Adipocyte (in vitro differentiated cells): ENCODE measurements at regions not wholly inside any gene's neighbourhood (a gene's known extent, or its start where the extent isn't known, plus 50 kb on each side); places are given as distances from the start of the nearest gene placed in this dataset.

ENCODE experiments used
- DNase-seq: peaks from one replicate; pipeline ENCODE4 v3.0.0-alpha.2; 2015; ENCODE audit warnings: low read depth
- H3K27me3 ChIP-seq: replicated peaks from 2 replicates; pipeline ENCODE4 v1.7.0; 2013; ENCODE audit warnings: mild to moderate bottlenecking, low read length, moderate library complexity; ENCODE audit not compliant: control insufficient read depth, insufficient read depth
- H3K36me3 ChIP-seq: 2 replicates; pipeline ENCODE4 v1.7.0; 2013; ENCODE audit warnings: low read length, mild to moderate bottlenecking, moderate library complexity; ENCODE audit not compliant: control insufficient read depth, insufficient read depth, severe bottlenecking
- H3K4me1 ChIP-seq: 2 replicates; pipeline ENCODE4 v1.7.0; 2013; ENCODE audit warnings: mild to moderate bottlenecking, low read length, moderate library complexity; ENCODE audit not compliant: control insufficient read depth, insufficient read depth
- H3K4me3 ChIP-seq: 2 replicates; pipeline ENCODE4 v1.7.0; 2013; ENCODE audit warnings: mild to moderate bottlenecking, low read length, moderate library complexity
- H3K9ac ChIP-seq: 2 replicates; pipeline ENCODE4 v1.7.0; 2013; ENCODE audit warnings: mild to moderate bottlenecking, low read length, moderate library complexity
- H3K9me3 ChIP-seq: 2 replicates; pipeline ENCODE4 v1.7.0; 2013; ENCODE audit warnings: mild to moderate bottlenecking, low read length, moderate library complexity; ENCODE audit not compliant: control insufficient read depth

DNA sequence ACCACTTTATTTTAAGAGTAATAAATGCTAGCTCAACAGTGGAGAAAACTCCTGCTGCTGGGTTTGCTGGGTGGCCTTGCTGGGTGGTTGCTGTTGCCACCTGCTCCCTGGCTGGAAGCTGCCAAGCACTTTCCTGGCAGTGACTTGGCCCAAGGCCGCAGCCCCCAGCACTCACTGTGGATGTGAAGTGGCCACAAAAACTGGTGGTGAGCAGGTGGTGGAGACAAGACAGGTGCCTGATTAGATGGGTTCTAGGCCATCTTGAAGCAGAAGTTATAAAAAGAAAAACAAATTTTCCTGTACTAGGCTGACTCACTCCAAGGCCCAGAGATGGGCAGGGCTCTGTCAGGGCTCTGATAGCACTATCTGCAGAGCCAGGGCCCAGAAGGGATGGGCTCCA lies 224.7 kb upstream of the NLRP1 start:
- no peak for DNase-seq

DNA sequence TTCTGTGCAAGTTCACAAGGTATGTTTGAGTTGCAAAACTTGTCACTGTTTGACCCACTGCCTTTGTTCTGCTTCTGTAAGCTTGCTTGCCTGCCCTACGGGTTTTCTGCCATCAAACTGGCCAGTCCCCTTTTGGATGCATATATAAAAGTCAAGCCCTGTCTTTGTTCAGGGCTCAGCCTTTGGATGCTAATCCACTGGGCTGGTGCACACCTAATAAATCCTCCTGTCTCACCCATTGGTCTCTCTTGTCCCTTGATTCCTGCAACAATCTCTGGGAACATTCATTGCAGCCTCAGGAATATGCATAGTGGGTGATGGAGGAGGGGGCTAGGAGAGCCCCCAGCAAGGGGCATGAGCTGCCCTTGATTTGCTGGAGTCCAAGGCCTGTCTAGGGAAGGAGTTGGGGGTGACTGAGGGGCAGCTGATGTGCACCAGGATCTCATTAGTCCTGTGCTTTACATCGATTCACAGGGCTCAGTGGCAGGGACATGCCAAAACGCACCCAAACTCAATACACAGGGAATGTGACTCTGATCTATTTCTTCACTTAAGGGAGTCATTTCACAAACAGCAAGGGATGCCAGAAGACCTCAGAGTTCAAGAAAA lies 225.4 kb upstream of the NLRP1 start:
- Histone ChIP-seq H3K9me3 (peaks cover 38% of the 10 kb centered on the region), H3K4me3 (no peak overlapping the region), H3K27me3 (peaks cover 10% of the 10 kb centered on the region), H3K36me3 (no peaks in the 10 kb centered on the region), H3K4me1 (no peaks in the 10 kb centered on the region), H3K9ac (no peak overlapping the region)
- no peak for DNase-seq

More for the DNA sequence above, 224.7 kb upstream of the NLRP1 start:
- Histone ChIP-seq H3K4me3 (no peak overlapping the region), H3K27me3 (peaks cover 10% of the 10 kb centered on the region), H3K36me3 (no peaks in the 10 kb centered on the region), H3K9me3 (peaks cover 38% of the 10 kb centered on the region), H3K9ac (no peak overlapping the region), H3K4me1 (no peaks in the 10 kb centered on the region)

DNA sequence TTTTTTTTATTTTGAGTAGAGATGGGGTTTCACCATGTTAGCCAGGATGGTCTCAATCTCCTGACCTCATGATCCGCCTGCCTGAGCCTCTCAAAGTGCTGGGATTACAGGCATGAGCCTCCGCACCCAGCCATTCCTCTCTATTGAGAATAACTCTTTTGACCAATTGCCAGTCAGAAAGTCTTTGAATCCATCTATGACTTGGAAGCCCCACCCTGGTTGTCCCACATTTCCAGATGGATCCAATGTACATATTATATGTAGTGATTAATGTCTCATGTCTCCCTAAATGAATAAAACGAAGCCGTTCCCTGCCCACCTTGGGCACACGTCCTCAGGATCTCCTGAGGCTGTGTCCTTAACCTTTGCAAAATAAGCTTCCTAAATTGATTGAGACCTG lies 228.3 kb upstream of the NLRP1 start:
- no peak overlapping the region for H3K4me3 ChIP-seq
- H3K36me3 ChIP-seq = no peaks in the 10 kb centered on the region
- peaks cover 28% of the 10 kb centered on the region for H3K27me3 ChIP-seq
- H3K4me1 ChIP-seq = no peaks in the 10 kb centered on the region
- H3K9me3 ChIP-seq = peaks cover 38% of the 10 kb centered on the region
- H3K9ac ChIP-seq = no peak overlapping the region
- DNase-seq = no peak

DNA sequence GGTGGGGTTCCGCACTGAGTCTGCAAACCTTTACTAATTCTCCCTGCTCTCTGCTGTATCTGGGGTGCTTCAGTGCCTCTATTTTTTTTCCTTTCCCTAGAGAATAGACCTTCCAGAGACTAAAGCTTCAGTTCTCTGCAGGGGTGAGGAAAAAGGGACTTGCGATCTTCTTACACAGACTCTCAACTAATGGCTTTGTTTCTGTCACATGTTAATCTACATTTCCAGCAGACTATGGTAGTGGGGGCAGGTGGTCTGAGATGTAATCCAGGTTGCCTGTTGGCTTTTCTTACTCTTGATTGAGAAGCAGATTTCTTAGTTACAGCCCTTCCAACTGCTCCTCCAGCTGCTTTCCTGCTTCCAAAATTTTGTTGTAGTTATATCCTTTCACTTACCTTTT lies 229.0 kb upstream of the NLRP1 start:
- H3K9ac ChIP-seq = no peak overlapping the region
- no peaks in the 10 kb centered on the region for H3K36me3 ChIP-seq
- no peak overlapping the region for H3K4me3 ChIP-seq
- H3K27me3 ChIP-seq = peaks cover 28% of the 10 kb centered on the region
- no peaks in the 10 kb centered on the region for H3K4me1 ChIP-seq
- DNase-seq = no peak
- peaks cover 33% of the 10 kb centered on the region for H3K9me3 ChIP-seq

DNA sequence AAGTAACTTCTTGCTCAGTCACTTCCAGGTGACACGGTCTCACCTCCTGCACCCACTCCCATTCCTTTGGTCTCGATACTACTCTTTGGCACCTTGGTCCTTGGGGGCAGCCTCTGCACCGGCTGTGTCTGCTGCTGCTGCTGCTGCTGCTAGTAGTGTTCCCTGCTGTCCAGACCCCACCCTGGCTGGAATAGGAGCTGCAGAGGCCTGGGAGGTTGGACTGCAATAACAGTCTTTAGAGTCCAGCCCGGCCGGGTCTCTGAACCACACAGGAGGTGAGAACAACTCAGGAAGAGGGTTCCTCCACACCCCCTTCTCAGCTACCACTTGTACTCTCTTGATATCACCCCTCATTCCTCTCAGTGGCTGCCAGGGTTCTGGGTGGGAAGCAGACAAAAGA lies 231.1 kb upstream of the NLRP1 start:
- H3K36me3 ChIP-seq = no peaks in the 10 kb centered on the region
- H3K4me1 ChIP-seq = no peaks in the 10 kb centered on the region
- no peak overlapping the region for H3K4me3 ChIP-seq
- no peak overlapping the region for H3K9ac ChIP-seq
- peaks cover 16% of the 10 kb centered on the region for H3K9me3 ChIP-seq
- H3K27me3 ChIP-seq = peaks cover 31% of the 10 kb centered on the region
- DNase-seq = no peak

DNA sequence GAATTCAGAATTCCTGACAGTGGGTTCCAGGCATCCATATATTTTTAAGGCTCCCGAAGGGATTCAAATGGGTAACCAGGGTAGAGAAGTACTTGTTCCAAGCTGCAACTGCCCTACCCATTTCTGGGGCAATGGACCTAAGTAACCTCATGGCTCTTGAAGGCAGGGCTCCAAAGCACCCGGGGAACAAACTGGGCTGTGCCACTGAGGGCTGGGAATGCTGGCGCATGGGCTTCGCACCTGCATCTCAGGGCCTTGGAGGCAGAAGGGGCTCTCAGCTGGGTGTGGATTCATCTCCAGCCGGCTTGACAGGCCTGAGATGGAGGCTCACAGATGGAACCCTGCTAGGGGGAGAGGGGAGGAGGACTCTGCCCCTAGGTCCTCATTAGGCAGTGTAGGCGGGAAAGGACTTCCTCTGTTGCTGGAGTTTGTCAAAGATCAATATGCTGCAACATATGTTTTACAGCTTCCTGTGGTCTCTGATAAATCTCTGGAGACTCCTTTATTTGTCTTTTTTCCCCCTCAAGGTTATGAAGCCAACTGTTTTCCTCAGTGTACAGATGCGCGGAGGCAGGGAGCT lies 232.3 kb upstream of the NLRP1 start:
- Histone ChIP-seq H3K4me3 (no peak overlapping the region), H3K9me3 (peaks cover 4% of the 10 kb centered on the region), H3K4me1 (peaks cover 6% of the 10 kb centered on the region), H3K27me3 (peaks cover 27% of the 10 kb centered on the region), H3K9ac (no peak overlapping the region), H3K36me3 (no peaks in the 10 kb centered on the region)
- no peak for DNase-seq

DNA sequence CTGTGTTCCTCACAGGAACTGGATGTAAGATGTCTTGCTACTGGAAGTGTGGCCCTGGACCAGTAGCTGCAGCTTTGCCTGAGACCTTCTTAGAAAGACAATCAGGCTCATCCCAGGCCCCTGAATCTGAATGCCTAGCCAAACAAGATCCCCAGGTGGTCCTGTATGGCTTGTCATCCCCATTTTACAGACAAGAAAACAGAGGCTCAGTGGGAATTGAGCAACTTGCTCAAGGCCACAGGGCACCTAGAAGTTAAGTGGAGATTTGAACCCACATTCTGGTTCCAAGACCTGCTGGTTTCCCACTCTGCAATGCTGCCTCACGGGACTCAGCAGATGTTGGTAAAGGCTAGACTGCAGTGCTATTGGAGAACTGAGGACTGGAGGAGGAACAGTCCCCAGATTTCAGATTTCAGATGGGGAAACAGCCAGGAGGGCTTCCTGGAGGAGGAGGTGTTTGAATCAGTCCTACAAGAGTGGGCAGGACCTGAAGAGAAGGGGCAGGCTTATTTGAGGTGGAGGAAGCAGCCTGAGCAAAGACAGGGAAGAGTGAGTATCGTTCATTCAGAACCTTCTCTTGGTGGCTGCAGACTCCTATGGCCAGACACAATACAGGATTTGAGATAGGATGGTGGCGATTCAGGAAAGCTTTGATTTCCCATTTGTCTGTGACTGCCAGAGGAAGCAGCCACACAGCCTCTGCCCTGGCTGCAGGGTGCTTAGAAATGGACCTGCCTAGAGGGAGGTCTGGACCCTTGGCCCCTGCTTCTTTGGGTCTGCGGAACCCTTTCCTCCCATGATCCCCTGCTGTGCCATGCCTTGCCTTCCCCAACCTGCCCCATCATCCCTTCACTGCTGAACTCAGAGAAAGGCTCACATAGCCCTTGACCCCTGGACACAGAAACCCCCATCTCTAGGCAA lies 233.4 kb upstream of the NLRP1 start:
- H3K4me3 ChIP-seq = no peak overlapping the region
- peaks cover 9% of the 10 kb centered on the region for H3K4me1 ChIP-seq
- peaks cover 3% of the 10 kb centered on the region for H3K9me3 ChIP-seq
- H3K36me3 ChIP-seq = no peaks in the 10 kb centered on the region
- peaks cover 27% of the 10 kb centered on the region for H3K27me3 ChIP-seq
- no peak overlapping the region for H3K9ac ChIP-seq
- DNase-seq = no peak

DNA sequence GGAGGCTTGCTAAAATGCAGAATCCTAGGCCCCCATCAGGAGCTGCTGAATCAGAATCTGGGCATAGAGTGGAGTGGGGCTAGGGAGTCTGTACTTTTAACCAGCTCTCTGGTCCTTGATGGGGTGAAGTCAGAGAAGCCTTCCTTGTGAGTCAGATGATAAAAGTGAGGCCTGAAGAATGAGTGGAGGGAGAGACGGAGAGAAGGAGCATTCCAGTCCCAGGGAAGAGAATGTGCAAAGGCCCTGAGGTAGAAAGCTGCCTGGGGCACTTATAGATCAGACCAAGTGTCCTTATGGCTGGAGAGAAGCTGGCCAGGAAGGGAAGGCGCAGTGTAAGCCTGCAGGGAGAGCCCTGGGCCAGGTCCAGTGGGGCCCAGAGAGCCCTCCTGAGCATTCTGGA lies 235.1 kb upstream of the NLRP1 start:
- Histone ChIP-seq H3K9ac (no peak overlapping the region), H3K36me3 (no peaks in the 10 kb centered on the region), H3K9me3 (no peaks in the 10 kb centered on the region), H3K27me3 (peaks cover 27% of the 10 kb centered on the region), H3K4me1 (peaks cover 9% of the 10 kb centered on the region), H3K4me3 (no peak overlapping the region)
- no peak for DNase-seq

DNA sequence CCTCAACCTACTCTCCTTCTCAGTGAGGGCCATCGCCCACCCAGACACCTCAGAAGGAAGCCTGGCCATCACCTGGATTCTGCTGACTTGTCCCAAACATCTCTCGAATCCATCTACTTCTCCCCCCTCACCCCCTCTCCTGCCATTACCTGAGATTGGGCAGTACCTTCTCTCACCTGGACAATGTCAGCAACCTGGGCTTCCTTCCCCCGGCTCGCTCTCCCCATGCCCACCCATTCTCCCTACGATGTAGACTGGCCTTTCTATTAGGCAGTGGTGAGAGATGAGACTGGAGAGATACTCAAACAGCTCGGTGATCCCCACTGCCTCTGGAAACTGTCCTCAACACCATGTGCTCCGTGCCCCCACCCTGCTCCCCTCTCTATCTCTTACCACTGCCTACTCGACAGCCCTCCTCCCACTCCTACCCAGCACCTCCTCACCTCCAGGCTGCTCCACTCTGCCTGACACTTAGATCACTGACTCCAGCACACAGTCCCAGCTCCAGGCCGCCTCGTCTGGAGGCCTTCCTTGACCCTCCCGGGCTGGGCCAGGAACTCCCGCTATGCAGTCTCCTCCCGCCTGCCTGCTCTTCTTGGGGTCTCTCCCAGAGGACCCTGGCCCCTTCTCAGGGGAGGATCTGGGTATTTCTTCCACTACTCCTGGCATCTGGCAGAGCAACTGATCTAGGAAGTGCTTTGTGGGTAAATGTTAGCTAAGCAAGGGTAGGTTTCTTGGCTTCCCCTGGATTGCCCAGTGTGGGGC lies 235.8 kb upstream of the NLRP1 start:
- no peak for DNase-seq
- Histone ChIP-seq H3K27me3 (peaks cover 23% of the 10 kb centered on the region), H3K4me3 (no peak overlapping the region), H3K36me3 (no peaks in the 10 kb centered on the region), H3K9me3 (no peaks in the 10 kb centered on the region), H3K9ac (no peak overlapping the region), H3K4me1 (peaks cover 9% of the 10 kb centered on the region)

DNA sequence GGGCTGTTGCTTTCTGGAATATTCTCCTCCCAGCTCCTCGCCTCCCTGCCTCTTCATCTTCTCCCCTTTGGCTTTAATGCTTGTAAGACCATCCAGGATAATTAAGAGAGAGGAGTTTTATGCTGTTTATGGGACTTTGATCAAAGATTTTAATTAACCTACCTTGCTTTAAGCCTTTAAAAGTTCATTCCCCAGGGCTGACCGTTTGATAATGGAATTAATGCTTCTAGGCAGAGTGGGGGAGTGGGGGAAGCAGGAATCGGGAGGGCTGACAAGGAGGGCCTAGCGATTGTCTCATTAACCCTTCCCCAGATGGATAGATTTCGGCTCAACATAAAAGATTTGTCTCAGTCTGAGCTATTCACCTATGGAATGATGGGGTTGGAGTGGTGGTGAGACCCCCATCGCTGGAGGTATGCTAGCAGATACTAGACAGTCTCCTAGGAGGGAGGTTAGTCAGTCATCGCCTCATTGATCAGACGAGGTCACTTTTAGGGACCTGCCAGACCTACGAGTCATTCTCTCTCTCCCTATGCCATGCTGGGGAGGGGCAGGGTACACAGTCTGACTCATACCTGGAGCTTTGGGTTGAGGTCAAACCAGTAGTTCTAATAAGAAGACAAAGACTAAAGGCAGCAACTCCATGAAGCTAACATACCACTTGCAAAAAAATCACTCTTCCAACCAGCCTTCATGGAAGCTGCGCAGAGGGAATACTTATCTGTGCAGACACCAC lies 236.6 kb upstream of the NLRP1 start:
- DNase-seq = no peak
- H3K27me3 ChIP-seq = peaks cover 18% of the 10 kb centered on the region
- H3K36me3 ChIP-seq = no peaks in the 10 kb centered on the region
- no peaks in the 10 kb centered on the region for H3K9me3 ChIP-seq
- no peak overlapping the region for H3K9ac ChIP-seq
- H3K4me3 ChIP-seq = no peak overlapping the region
- H3K4me1 ChIP-seq = peaks cover 9% of the 10 kb centered on the region
